NCI-H2227 treated with DMSO at 0.1 percent for 48 hours (cell line): ENCODE measurements at regions not wholly inside any gene's neighbourhood (a gene's known extent, or its start where the extent isn't known, plus 50 kb on each side); places are given as distances from the start of the nearest gene placed in this dataset.
A peak's percentile ranks its signal among the peaks of the same experiment; 100 is the strongest.

Experiments
- DNase-seq: peaks from one replicate; lab custom pipeline; 2025; lab: John Stamatoyannopoulos, UW

GRCh38 chr11:116077092-116077491 is 572.9 kb upstream of the CADM1 start:
- no peak for DNase-seq

GRCh38 chr11:116073854-116074837 is 569.9 kb upstream of the CADM1 start:
- DNase-seq = peak; percentile 50

GRCh38 chr11:116072601-116073410 is 568.6 kb upstream of the CADM1 start:
- no peak for DNase-seq

GRCh38 chr11:116072133-116072532 is 567.9 kb upstream of the CADM1 start:
- peak; percentile 18 for DNase-seq

GRCh38 chr11:116071241-116071640 is 567.0 kb upstream of the CADM1 start:
- no peak for DNase-seq

GRCh38 chr11:116070520-116070919 is 566.3 kb upstream of the CADM1 start:
- no peak for DNase-seq

GRCh38 chr11:116066777-116067176 is 562.6 kb upstream of the CADM1 start:
- DNase-seq = no peak

- DNase-seq = no peak
These were observed 561.8 kb upstream of the CADM1 start for GRCh38 chr11:116065986-116066385.

GRCh38 chr11:116065191-116065895 is 561.1 kb upstream of the CADM1 start:
- DNase-seq = no peak

- peak; percentile 61 for DNase-seq
These were observed 558.4 kb upstream of the CADM1 start for GRCh38 chr11:116062490-116063171.

GRCh38 chr11:116062129-116062489 is 557.9 kb upstream of the CADM1 start:
- no peak for DNase-seq

GRCh38 chr11:116061322-116061721 is 557.1 kb upstream of the CADM1 start:
- no peak for DNase-seq

GRCh38 chr11:116059919-116060318 is 555.7 kb upstream of the CADM1 start:
- no peak for DNase-seq

GRCh38 chr11:116057000-116057399 is 552.8 kb upstream of the CADM1 start:
- no peak for DNase-seq

GRCh38 chr11:116055064-116055463 is 550.8 kb upstream of the CADM1 start:
- DNase-seq = no peak

- DNase-seq = no peak
These were observed 549.3 kb upstream of the CADM1 start for GRCh38 chr11:116053548-116053919.

GRCh38 chr11:116052603-116053547 is 548.7 kb upstream of the CADM1 start:
- no peak for DNase-seq

GRCh38 chr11:116051494-116051893 is 547.3 kb upstream of the CADM1 start:
- DNase-seq = no peak

- DNase-seq = no peak
These were observed 545.2 kb upstream of the CADM1 start for GRCh38 chr11:116049383-116049782.

GRCh38 chr11:116046127-116046526 is 541.9 kb upstream of the CADM1 start:
- no peak for DNase-seq

- no peak for DNase-seq
These were observed 540.7 kb upstream of the CADM1 start for GRCh38 chr11:116044941-116045340.
